Naive thymus-derived CD4-positive, alpha-beta T cell (primary cell): ENCODE measurements at regions not wholly inside any gene's neighbourhood (a gene's known extent, or its start where the extent isn't known, plus 50 kb on each side); places are given as distances from the start of the nearest gene placed in this dataset.

Source experiments
- ATAC-seq: fragments of 150-1000 bp; cut with Tn5 transposase; 2 replicates; pipeline ENCODE4 v1.10.0; 2021; ENCODE audit warnings: mild to moderate bottlenecking, moderate library complexity
- CTCF ChIA-PET: fragments of 350-600 bp; sonication (Branson Sonifier 250); formaldehyde crosslinking; loops from one replicate; lab custom pipeline; 2021; ENCODE audit warnings: antibody characterized with exemption; lab: Charles Lee
- POLR2A ChIA-PET: fragments of 350-600 bp; sonication (Branson Sonifier 250); formaldehyde crosslinking; loops from one replicate; lab custom pipeline; 2021; ENCODE audit warnings: antibody characterized with exemption, inconsistent platforms; lab: Charles Lee
- DNase-seq, 9 donors: peaks; one replicate each; pipeline versions ENCODE4 v3.0.0 to v3.0.0-alpha.2; 2020 to 2022; ENCODE audit warnings: mixed read lengths in 1 of 9
- H3K27ac ChIP-seq: one replicate; pipeline ENCODE4 v1.7.0; 2013; ENCODE audit warnings: mild to moderate bottlenecking, low read depth, low read length, moderate library complexity
- H3K27me3 ChIP-seq, 2 donors: one replicate each; pipeline ENCODE4 v1.7.0; 2013; ENCODE audit warnings: low read length in 2 of 2, mild to moderate bottlenecking in 2 of 2, moderate library complexity in 2 of 2; ENCODE audit not compliant: control insufficient read depth in 2 of 2, insufficient read depth in 2 of 2
- H3K36me3 ChIP-seq, 3 experiments: 1 replicate in 2 of 3; 2 replicates in 1 of 3; pipeline ENCODE4 v1.7.0; 2013; ENCODE audit warnings: low read length in 3 of 3, mild to moderate bottlenecking in 3 of 3, moderate library complexity in 1 of 3; ENCODE audit not compliant: insufficient read depth in 3 of 3, control insufficient read depth in 2 of 3
- H3K4me1 ChIP-seq, 2 donors: one replicate each; pipeline ENCODE4 v1.7.0; 2013; ENCODE audit warnings: low read length in 2 of 2, mild to moderate bottlenecking in 2 of 2, moderate library complexity in 1 of 2; ENCODE audit not compliant: control insufficient read depth in 2 of 2, insufficient read depth in 2 of 2
- H3K4me3 ChIP-seq: 2 replicates; pipeline ENCODE4 v1.7.0; 2013; ENCODE audit warnings: mild to moderate bottlenecking, low read length
- H3K9me3 ChIP-seq, 3 experiments: 1 replicate in 2 of 3; 2 replicates in 1 of 3; pipeline ENCODE4 v1.7.0; 2013; ENCODE audit warnings: low read length in 3 of 3; ENCODE audit not compliant: control insufficient read depth in 2 of 3
- H3K27ac Mint-ChIP-seq, 9 donors: one replicate each; pipeline ENCODE4 v1.8.0; 2020 to 2022; ENCODE audit warnings: mixed read lengths in 9 of 9, mild to moderate bottlenecking in 8 of 9, moderate library complexity in 5 of 9, inconsistent platforms in 2 of 9
- H3K27me3 Mint-ChIP-seq, 5 donors: one replicate each; pipeline ENCODE4 v1.8.0; 2021 to 2022; ENCODE audit warnings: mixed read lengths in 5 of 5, mild to moderate bottlenecking in 1 of 5
- H3K36me3 Mint-ChIP-seq, 5 donors: one replicate each; pipeline ENCODE4 v1.8.0; 2020 to 2022; ENCODE audit warnings: mixed read lengths in 5 of 5, mild to moderate bottlenecking in 3 of 5, inconsistent platforms in 1 of 5
- H3K4me1 Mint-ChIP-seq, 7 donors: one replicate each; pipeline ENCODE4 v1.8.0; 2020 to 2022; ENCODE audit warnings: mixed read lengths in 7 of 7, mild to moderate bottlenecking in 3 of 7, inconsistent platforms in 1 of 7
- H3K4me3 Mint-ChIP-seq, 10 donors: one replicate each; pipeline ENCODE4 v1.8.0; 2020 to 2022; ENCODE audit warnings: mild to moderate bottlenecking in 10 of 10, mixed read lengths in 10 of 10, moderate library complexity in 6 of 10, inconsistent platforms in 2 of 10
- H3K9me3 Mint-ChIP-seq, 11 donors: one replicate each; pipeline ENCODE4 v1.8.0; 2020 to 2022; ENCODE audit warnings: mixed read lengths in 11 of 11, mild to moderate bottlenecking in 4 of 11, inconsistent platforms in 1 of 11, moderate library complexity in 1 of 11
- intact Hi-C, 2 donors: fragments of 100-400 bp; cut with micrococcal nuclease; formaldehyde crosslinking; loops; one replicate each; pipeline ENCODE4 v1.15.1; 2023

DNA sequence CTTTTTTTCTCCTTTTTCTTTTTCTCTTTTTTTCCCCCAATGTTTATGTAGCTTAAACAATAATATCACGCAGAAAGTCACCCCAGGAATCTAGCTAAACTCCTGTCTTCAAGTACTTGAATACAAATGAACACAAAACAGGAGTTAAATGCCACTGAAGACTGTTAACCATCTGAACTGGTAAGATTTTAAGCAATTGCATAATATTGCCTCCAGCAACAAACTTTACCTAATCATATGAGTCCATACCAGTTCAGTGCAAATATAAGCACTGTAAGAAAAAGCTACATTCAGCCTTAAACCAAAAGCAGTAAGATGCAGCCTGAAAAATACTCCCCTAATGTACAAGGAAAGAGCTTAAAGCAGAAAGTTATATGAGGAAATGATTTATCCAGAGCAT is 173.9 kb upstream of the TFAP2D start:
- ChIA-PET CTCF (no interaction called here), POLR2A (no interaction called here)
- Mint-ChIP-seq H3K27ac (no peak overlapping the region), H3K27me3 (no peaks in the 10 kb centered on the region), H3K4me1 (no peaks in the 10 kb centered on the region), H3K4me3 (no peak overlapping the region), H3K36me3 (no peaks in the 10 kb centered on the region), H3K9me3 (peaks cover 0 to 5% (median 0%) of the 10 kb centered on the region in 11 donors)
- no peak for DNase-seq
- H3K27ac ChIP-seq, result no peak overlapping the region
- intact Hi-C loops, result no loop called here
- no peaks in the 10 kb centered on the region for H3K9me3 ChIP-seq
- ATAC-seq, result no peak
- H3K27me3 ChIP-seq, result no peaks in the 10 kb centered on the region
- H3K36me3 ChIP-seq, result no peaks in the 10 kb centered on the region
- no peak overlapping the region for H3K4me3 ChIP-seq
- no peaks in the 10 kb centered on the region for H3K4me1 ChIP-seq

DNA sequence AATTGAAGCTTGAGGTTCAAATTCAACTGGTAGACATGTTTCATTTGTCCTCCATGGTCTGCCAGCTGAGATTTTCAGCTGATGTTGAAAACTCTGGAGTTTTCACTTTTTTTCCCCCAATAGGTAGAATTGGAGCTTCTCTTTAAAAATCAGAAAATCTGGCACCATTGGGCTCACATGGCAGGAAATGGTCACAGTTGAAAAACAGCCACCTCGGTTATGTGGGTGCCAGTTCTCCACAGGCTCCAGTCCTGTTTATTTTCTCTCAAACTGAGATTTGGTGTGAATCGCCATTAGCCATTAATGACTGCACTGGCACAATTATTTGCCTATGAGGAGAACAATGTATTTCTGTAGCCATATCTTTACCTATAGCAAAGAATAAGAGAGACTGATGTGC is 171.4 kb upstream of the TFAP2D start:
- H3K4me1 ChIP-seq, result no peaks in the 10 kb centered on the region
- no peaks in the 10 kb centered on the region for H3K27me3 Mint-ChIP-seq
- H3K9me3 ChIP-seq, result no peaks in the 10 kb centered on the region
- no peak overlapping the region for H3K4me3 ChIP-seq
- no peak overlapping the region for H3K4me3 Mint-ChIP-seq
- peaks cover 0 to 5% (median 0%) of the 10 kb centered on the region in 11 donors for H3K9me3 Mint-ChIP-seq
- DNase-seq, result no peak
- H3K36me3 Mint-ChIP-seq, result no peaks in the 10 kb centered on the region
- intact Hi-C loops, result no loop called here
- ATAC-seq, result no peak
- H3K27me3 ChIP-seq, result no peaks in the 10 kb centered on the region
- no peak overlapping the region for H3K27ac Mint-ChIP-seq
- CTCF ChIA-PET, result no interaction called here
- no peaks in the 10 kb centered on the region for H3K4me1 Mint-ChIP-seq
- no peaks in the 10 kb centered on the region for H3K36me3 ChIP-seq
- POLR2A ChIA-PET, result no interaction called here
- no peak overlapping the region for H3K27ac ChIP-seq

DNA sequence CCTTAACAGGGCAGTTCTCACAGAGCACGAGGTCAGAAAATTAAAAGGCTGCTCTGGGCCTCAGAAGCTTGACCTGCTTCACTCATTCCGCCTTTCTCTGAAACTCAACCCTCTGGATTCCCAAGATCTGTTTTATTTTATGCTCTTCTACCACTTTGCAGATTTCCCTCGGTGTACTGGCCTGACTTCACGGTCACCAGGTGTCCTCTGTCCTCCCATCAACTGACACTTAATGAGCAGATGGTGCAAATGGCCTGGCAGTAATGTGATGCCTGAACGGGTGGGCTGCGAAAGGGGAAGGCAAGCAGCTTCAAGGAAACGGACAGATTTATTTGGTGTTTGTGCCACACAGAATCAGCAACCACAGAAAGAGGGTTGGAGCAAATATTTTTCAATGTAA is 169.7 kb upstream of the TFAP2D start:
- no peak for ATAC-seq
- no peak overlapping the region for H3K4me3 Mint-ChIP-seq
- H3K27ac ChIP-seq, result no peak overlapping the region
- no peaks in the 10 kb centered on the region for H3K4me1 ChIP-seq
- no peaks in the 10 kb centered on the region for H3K9me3 ChIP-seq
- intact Hi-C loops, result no loop called here
- ChIA-PET POLR2A (no interaction called here), CTCF (no interaction called here)
- no peaks in the 10 kb centered on the region for H3K4me1 Mint-ChIP-seq
- H3K27me3 ChIP-seq, result no peaks in the 10 kb centered on the region
- no peaks in the 10 kb centered on the region for H3K36me3 Mint-ChIP-seq
- no peak overlapping the region for H3K4me3 ChIP-seq
- peaks cover 0 to 2% (median 0%) of the 10 kb centered on the region in 11 donors for H3K9me3 Mint-ChIP-seq
- no peaks in the 10 kb centered on the region for H3K36me3 ChIP-seq
- DNase-seq, result no peak
- no peaks in the 10 kb centered on the region for H3K27me3 Mint-ChIP-seq
- H3K27ac Mint-ChIP-seq, result no peak overlapping the region

DNA sequence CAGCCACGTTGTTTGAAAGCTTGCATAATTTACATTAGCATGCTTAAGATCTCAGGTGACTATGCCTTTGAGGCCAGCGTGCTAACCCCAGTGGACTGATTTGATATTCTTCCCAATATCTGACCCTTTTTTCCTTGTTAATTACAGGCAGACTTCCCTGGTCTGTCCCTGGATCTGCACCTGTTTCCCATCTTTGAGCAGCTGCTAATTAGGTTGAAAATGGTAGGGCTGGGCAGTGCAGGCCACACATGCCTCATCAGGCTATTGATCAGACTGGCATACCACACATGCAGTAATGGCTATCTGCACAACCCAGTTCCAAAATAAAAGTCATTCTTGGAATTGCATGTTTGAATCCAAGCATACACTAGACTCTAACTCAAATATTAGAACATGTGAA is 164.3 kb upstream of the TFAP2D start:
- H3K27me3 Mint-ChIP-seq, result no peaks in the 10 kb centered on the region
- ATAC-seq, result no peak
- intact Hi-C loops, result no loop called here

DNA sequence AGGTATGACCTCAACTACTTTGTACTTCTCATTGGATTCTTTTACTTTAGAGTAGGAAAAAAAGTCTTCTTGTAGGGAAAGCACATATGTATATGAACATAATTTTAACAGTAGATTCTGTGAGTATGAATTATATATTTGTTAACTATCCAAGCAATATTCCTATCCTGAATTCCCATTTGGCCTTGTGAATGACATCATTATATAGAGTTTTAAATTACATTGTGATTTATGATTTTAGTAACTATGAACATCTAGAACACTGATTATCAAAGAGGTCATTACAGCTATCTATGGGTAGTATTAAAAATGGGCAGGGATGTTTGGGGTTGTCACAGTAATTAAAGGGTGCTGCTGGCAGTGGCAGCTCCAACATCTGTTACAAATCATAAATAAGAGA is 163.9 kb upstream of the TFAP2D start:
- Histone ChIP-seq H3K9me3 (no peaks in the 10 kb centered on the region), H3K4me3 (no peak overlapping the region), H3K27ac (no peak overlapping the region), H3K36me3 (no peaks in the 10 kb centered on the region), H3K27me3 (no peaks in the 10 kb centered on the region), H3K4me1 (no peaks in the 10 kb centered on the region)
- ATAC-seq, result no peak
- Mint-ChIP-seq H3K27me3 (no peaks in the 10 kb centered on the region), H3K4me3 (no peak overlapping the region), H3K9me3 (peaks cover 0 to 15% (median 0%) of the 10 kb centered on the region in 11 donors), H3K27ac (no peak overlapping the region), H3K36me3 (no peaks in the 10 kb centered on the region), H3K4me1 (no peaks in the 10 kb centered on the region)
- CTCF ChIA-PET, result no interaction called here
- intact Hi-C loops, result no loop called here
- no peak for DNase-seq
- POLR2A ChIA-PET, result no interaction called here

More for the DNA sequence above, 164.3 kb upstream of the TFAP2D start:
- H3K27me3 ChIP-seq, result no peaks in the 10 kb centered on the region
- H3K4me3 ChIP-seq, result no peak overlapping the region
- no peak overlapping the region for H3K27ac ChIP-seq
- H3K36me3 ChIP-seq, result no peaks in the 10 kb centered on the region
- no peaks in the 10 kb centered on the region for H3K36me3 Mint-ChIP-seq
- peaks cover 0 to 15% (median 0%) of the 10 kb centered on the region in 11 donors for H3K9me3 Mint-ChIP-seq
- POLR2A ChIA-PET, result no interaction called here
- no peak for DNase-seq
- no peaks in the 10 kb centered on the region for H3K9me3 ChIP-seq
- no peaks in the 10 kb centered on the region for H3K4me1 Mint-ChIP-seq
- H3K4me3 Mint-ChIP-seq, result no peak overlapping the region
- H3K27ac Mint-ChIP-seq, result no peak overlapping the region
- CTCF ChIA-PET, result no interaction called here
- H3K4me1 ChIP-seq, result no peaks in the 10 kb centered on the region

DNA sequence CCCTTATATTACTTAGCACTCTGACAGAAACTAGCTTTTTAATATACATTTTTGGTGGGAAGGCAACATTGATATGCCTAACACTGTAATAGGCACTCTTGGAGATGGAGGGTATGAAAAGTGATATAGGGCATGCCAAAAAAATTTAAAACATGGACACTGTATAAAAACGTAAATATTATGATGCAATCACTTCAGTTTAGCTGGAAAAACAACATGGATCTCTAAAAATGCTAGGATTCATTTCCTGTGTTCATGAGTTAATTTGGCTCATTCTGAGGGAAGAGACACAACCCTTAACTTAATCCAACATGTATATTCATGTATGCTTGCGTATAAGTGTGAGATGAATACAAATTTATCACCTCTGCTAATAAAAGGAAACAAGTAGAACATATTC is 157.3 kb upstream of the TFAP2D start:
- CTCF ChIA-PET, result no interaction called here
- H3K9me3 Mint-ChIP-seq, result peaks cover 0 to 14% (median 0%) of the 10 kb centered on the region in 11 donors
- Histone ChIP-seq H3K36me3 (no peaks in the 10 kb centered on the region), H3K27ac (no peak overlapping the region), H3K4me1 (no peaks in the 10 kb centered on the region), H3K9me3 (no peaks in the 10 kb centered on the region), H3K4me3 (no peak overlapping the region), H3K27me3 (no peaks in the 10 kb centered on the region)
- ATAC-seq, result no peak
- H3K27ac Mint-ChIP-seq, result no peak overlapping the region
- no peak overlapping the region for H3K4me3 Mint-ChIP-seq
- H3K27me3 Mint-ChIP-seq, result no peaks in the 10 kb centered on the region
- no peaks in the 10 kb centered on the region for H3K4me1 Mint-ChIP-seq
- POLR2A ChIA-PET, result no interaction called here
- intact Hi-C loops, result no loop called here
- no peaks in the 10 kb centered on the region for H3K36me3 Mint-ChIP-seq
- no peak for DNase-seq

DNA sequence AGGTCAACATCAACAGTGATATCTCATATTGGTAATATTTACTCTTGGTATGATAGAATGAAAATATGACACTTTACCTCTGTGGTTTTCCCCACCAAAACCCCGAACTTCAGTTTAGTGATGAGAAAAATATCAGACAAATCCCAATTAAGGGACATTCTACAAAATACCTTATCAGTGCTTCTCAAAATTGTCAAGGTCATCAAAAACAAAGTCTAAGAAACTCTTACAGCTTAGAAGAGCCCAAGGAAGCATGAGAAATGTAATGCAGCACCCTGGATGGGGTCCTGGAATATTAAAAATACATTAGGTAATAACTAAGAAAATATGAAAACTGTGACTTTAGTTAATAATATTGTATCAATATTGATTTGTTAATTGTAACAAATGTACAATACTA is 148.3 kb upstream of the TFAP2D start:
- ATAC-seq, result no peak
- no peak overlapping the region for H3K27ac ChIP-seq
- H3K27me3 ChIP-seq, result no peaks in the 10 kb centered on the region
- no peaks in the 10 kb centered on the region for H3K9me3 ChIP-seq
- DNase-seq, result no peak
- no peaks in the 10 kb centered on the region for H3K36me3 ChIP-seq
- H3K27me3 Mint-ChIP-seq, result no peaks in the 10 kb centered on the region
- no peak overlapping the region for H3K27ac Mint-ChIP-seq
- intact Hi-C loops, result no loop called here
- no peaks in the 10 kb centered on the region for H3K4me1 Mint-ChIP-seq
- POLR2A ChIA-PET, result no interaction called here
- H3K4me3 ChIP-seq, result no peak overlapping the region
- no peaks in the 10 kb centered on the region for H3K4me1 ChIP-seq
- H3K4me3 Mint-ChIP-seq, result no peak overlapping the region
- CTCF ChIA-PET, result no interaction called here
- H3K36me3 Mint-ChIP-seq, result no peaks in the 10 kb centered on the region
- peaks cover 0 to 3% (median 0%) of the 10 kb centered on the region in 11 donors for H3K9me3 Mint-ChIP-seq
